ENCODE measurements at regions not wholly inside any gene's neighbourhood (a gene's known extent, or its start where the extent isn't known, plus 50 kb on each side); places are given as distances from the start of the nearest gene placed in this dataset.
A peak's percentile ranks its signal among the peaks of the same experiment; 100 is the strongest.

GRCh38 chr7:84251277-84251781 is 56.7 kb upstream of the SEMA3A start:
- TF ChIP-seq EZH2 (IDR thresholded peaks at IDR 0.05) (no peak), EZH2phosphoT487 (IDR thresholded peaks at IDR 0.05) (no peak)
- TF ChIP-seq, protein P1, sequence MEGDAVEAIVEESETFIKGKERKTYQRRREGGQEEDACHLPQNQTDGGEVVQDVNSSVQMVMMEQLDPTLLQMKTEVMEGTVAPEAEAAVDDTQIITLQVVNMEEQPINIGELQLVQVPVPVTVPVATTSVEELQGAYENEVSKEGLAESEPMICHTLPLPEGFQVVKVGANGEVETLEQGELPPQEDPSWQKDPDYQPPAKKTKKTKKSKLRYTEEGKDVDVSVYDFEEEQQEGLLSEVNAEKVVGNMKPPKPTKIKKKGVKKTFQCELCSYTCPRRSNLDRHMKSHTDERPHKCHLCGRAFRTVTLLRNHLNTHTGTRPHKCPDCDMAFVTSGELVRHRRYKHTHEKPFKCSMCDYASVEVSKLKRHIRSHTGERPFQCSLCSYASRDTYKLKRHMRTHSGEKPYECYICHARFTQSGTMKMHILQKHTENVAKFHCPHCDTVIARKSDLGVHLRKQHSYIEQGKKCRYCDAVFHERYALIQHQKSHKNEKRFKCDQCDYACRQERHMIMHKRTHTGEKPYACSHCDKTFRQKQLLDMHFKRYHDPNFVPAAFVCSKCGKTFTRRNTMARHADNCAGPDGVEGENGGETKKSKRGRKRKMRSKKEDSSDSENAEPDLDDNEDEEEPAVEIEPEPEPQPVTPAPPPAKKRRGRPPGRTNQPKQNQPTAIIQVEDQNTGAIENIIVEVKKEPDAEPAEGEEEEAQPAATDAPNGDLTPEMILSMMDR (IDR thresholded peaks at IDR 0.05), result no peak
- Histone ChIP-seq H4K20me1 (ENCODE audit: low read depth) (no peaks in the 10 kb centered on the region), H3K4me1 (peaks cover 27% of the 10 kb centered on the region), H3K27me3 (no peaks in the 10 kb centered on the region), H3K36me3 (no peaks in the 10 kb centered on the region), H3K4me2 (peak overlapping the region; percentile 42), H3K27ac (peak overlapping the region; percentile 54), H3K4me3 (no peak overlapping the region), H3F3A (ENCODE audit: low read depth) (peaks cover 11% of the 10 kb centered on the region), H3K79me2 (ENCODE audit: low read depth) (no peaks in the 10 kb centered on the region), H2AFZ (replicated peaks) (no peak overlapping the region), H3K9ac (no peak overlapping the region), H3K9me3 (ENCODE audit: low read depth) (no peaks in the 10 kb centered on the region)
- no peak overlapping the region for H3K4me3 Mint-ChIP-seq
- no peaks in the 10 kb centered on the region for H3K27me3 Mint-ChIP-seq (ENCODE audit: insufficient read depth, low read depth)
- H3K4me1 Mint-ChIP-seq, result peaks cover 39% of the 10 kb centered on the region
- H3K9me3 Mint-ChIP-seq, result peaks cover 5% of the 10 kb centered on the region
- DNase-seq (ENCODE audit: low spot score), result peak; percentile 44
- peak overlapping the region; percentile 94 for H3K27ac Mint-ChIP-seq
- H3K36me3 Mint-ChIP-seq, result no peaks in the 10 kb centered on the region

GRCh38 chr7:84250452-84250851 is 55.9 kb upstream of the SEMA3A start:
- H2AFZ ChIP-seq (replicated peaks), result no peak overlapping the region
- H4K20me1 ChIP-seq (ENCODE audit: low read depth), result no peaks in the 10 kb centered on the region
- peaks cover 14% of the 10 kb centered on the region for H3F3A ChIP-seq (ENCODE audit: low read depth)
- Mint-ChIP-seq H3K27me3 (ENCODE audit: insufficient read depth, low read depth) (no peaks in the 10 kb centered on the region), H3K4me1 (peaks cover 39% of the 10 kb centered on the region), H3K4me3 (no peak overlapping the region), H3K36me3 (no peaks in the 10 kb centered on the region), H3K9me3 (peaks cover 8% of the 10 kb centered on the region), H3K27ac (peak overlapping the region; percentile 47)
- no peaks in the 10 kb centered on the region for H3K79me2 ChIP-seq (ENCODE audit: low read depth)
- H3K4me1 ChIP-seq, result peaks cover 27% of the 10 kb centered on the region
- H3K4me2 ChIP-seq, result no peak overlapping the region
- no peak overlapping the region for H3K9ac ChIP-seq
- no peak overlapping the region for H3K27ac ChIP-seq
- H3K9me3 ChIP-seq (ENCODE audit: low read depth), result no peaks in the 10 kb centered on the region
- no peak overlapping the region for H3K4me3 ChIP-seq
- DNase-seq (ENCODE audit: low spot score), result peak; percentile 6
- TF ChIP-seq EZH2 (IDR thresholded peaks at IDR 0.05) (no peak), EZH2phosphoT487 (IDR thresholded peaks at IDR 0.05) (no peak)
- TF ChIP-seq, protein P1 (IDR thresholded peaks at IDR 0.05), result no peak
- no peaks in the 10 kb centered on the region for H3K27me3 ChIP-seq
- H3K36me3 ChIP-seq, result no peaks in the 10 kb centered on the region

GRCh38 chr7:84249656-84250055 is 55.1 kb upstream of the SEMA3A start:
- H3K4me1 ChIP-seq, result peaks cover 27% of the 10 kb centered on the region
- H4K20me1 ChIP-seq (ENCODE audit: low read depth), result no peaks in the 10 kb centered on the region
- Mint-ChIP-seq H3K36me3 (peaks cover 5% of the 10 kb centered on the region), H3K9me3 (peaks cover 14% of the 10 kb centered on the region), H3K4me3 (no peak overlapping the region), H3K4me1 (peaks cover 36% of the 10 kb centered on the region), H3K27me3 (ENCODE audit: insufficient read depth, low read depth) (no peaks in the 10 kb centered on the region), H3K27ac (no peak overlapping the region)
- DNase-seq (ENCODE audit: low spot score), result no peak
- H3K9me3 ChIP-seq (ENCODE audit: low read depth), result no peaks in the 10 kb centered on the region
- no peak overlapping the region for H3K4me2 ChIP-seq
- peaks cover 14% of the 10 kb centered on the region for H3F3A ChIP-seq (ENCODE audit: low read depth)
- no peak overlapping the region for H3K27ac ChIP-seq
- H3K4me3 ChIP-seq, result no peak overlapping the region
- TF ChIP-seq, protein P1 (IDR thresholded peaks at IDR 0.05), result no peak
- no peak for TF ChIP-seq EZH2phosphoT487 (IDR thresholded peaks at IDR 0.05)
- no peak for TF ChIP-seq EZH2 (IDR thresholded peaks at IDR 0.05)
- H3K9ac ChIP-seq, result no peak overlapping the region
- H3K27me3 ChIP-seq, result no peaks in the 10 kb centered on the region
- no peaks in the 10 kb centered on the region for H3K36me3 ChIP-seq
- no peaks in the 10 kb centered on the region for H3K79me2 ChIP-seq (ENCODE audit: low read depth)
- H2AFZ ChIP-seq (replicated peaks), result no peak overlapping the region

Measured in neural progenitor cell (in vitro differentiated cells).